NCI-H1092 (cell line): ENCODE measurements at regions not wholly inside any gene's neighbourhood (a gene's known extent, or its start where the extent isn't known, plus 50 kb on each side); places are given as distances from the start of the nearest gene placed in this dataset.

Source experiments
- DNase-seq: peaks from one replicate; lab custom pipeline; 2025; lab: John Stamatoyannopoulos, UW

GRCh38 chr6:152905551-152906299 lies 77.1 kb downstream of the FBXO5 start:
- DNase-seq: no peak

- DNase-seq: no peak
Observed at GRCh38 chr6:152909241-152909640, 73.6 kb downstream of the FBXO5 start.

GRCh38 chr6:152916035-152916434 lies 66.8 kb downstream of the FBXO5 start:
- no peak for DNase-seq

- DNase-seq: no peak
Observed at GRCh38 chr6:152918991-152919390, 63.9 kb downstream of the FBXO5 start.

- no peak for DNase-seq
Observed at GRCh38 chr6:152920016-152920415, 62.8 kb downstream of the FBXO5 start.
